GM12872 (cell line): ENCODE measurements at regions not wholly inside any gene's neighbourhood (a gene's known extent, or its start where the extent isn't known, plus 50 kb on each side); places are given as distances from the start of the nearest gene placed in this dataset.

Experiments
- TF ChIP-seq, protein P1 (sequence below): IDR thresholded peaks from 3 replicates; pipeline ENCODE4 v1.5.1; 2011; ENCODE audit warnings: low read depth, mild to moderate bottlenecking, low read length, moderate library complexity; ENCODE audit not compliant: insufficient read depth

- TF ChIP-seq, protein P1, sequence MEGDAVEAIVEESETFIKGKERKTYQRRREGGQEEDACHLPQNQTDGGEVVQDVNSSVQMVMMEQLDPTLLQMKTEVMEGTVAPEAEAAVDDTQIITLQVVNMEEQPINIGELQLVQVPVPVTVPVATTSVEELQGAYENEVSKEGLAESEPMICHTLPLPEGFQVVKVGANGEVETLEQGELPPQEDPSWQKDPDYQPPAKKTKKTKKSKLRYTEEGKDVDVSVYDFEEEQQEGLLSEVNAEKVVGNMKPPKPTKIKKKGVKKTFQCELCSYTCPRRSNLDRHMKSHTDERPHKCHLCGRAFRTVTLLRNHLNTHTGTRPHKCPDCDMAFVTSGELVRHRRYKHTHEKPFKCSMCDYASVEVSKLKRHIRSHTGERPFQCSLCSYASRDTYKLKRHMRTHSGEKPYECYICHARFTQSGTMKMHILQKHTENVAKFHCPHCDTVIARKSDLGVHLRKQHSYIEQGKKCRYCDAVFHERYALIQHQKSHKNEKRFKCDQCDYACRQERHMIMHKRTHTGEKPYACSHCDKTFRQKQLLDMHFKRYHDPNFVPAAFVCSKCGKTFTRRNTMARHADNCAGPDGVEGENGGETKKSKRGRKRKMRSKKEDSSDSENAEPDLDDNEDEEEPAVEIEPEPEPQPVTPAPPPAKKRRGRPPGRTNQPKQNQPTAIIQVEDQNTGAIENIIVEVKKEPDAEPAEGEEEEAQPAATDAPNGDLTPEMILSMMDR, result no peak
Observed at GRCh38 chr7:41540601-41541000, 162.3 kb downstream of the INHBA start.

DNA sequence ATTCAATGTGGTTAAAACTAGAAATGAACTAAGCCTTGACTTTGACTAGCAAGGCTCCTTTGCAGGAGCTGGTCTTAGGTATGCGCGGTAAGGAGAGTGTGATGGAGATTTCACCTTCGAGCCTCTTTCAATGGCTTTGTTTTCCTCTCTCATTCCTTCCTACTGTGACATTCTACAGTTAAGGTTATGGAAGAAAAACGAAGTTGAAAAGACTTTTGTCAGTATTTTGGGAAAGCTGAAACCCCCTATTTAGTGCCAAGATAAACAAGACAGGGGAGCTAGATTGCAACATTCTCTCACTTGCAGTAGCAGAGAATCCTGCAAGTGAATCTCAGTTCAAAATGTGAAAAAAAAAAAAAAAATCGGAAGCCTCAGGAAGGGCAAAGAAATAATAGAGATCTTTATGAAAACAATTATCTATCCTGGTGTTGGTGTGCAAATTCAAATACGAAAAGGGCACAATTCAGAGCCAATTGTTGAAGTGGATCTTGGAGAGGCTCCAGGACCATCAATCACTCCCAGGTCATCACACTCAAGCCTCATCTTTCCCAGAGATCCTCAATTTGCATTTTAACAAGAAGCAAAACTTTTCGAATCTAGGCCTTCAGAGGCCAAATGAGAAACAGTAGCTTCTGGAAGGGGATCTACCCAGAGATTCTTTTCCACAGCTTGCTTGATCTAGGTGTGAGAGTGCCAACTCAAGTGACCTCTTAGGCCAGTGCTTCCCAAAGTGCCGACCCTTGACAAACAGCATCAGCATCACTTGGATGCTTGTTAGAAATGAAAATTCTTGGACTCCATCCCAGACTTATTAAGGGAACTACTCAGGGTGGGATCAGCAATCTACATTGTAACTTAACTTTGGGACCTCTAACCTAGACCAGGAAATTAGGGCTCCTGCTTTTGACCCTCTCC, 163.8 kb downstream of the INHBA start:
- TF ChIP-seq, protein P1, result no peak

- TF ChIP-seq, protein P1, result no peak
Observed at GRCh38 chr7:41536873-41537665, 165.8 kb downstream of the INHBA start.

GRCh38 chr7:41536122-41536872, 166.6 kb downstream of the INHBA start:
- TF ChIP-seq, protein P1, result no peak

GRCh38 chr7:41529831-41530230, 173.1 kb downstream of the INHBA start:
- TF ChIP-seq, protein P1, result no peak

DNA sequence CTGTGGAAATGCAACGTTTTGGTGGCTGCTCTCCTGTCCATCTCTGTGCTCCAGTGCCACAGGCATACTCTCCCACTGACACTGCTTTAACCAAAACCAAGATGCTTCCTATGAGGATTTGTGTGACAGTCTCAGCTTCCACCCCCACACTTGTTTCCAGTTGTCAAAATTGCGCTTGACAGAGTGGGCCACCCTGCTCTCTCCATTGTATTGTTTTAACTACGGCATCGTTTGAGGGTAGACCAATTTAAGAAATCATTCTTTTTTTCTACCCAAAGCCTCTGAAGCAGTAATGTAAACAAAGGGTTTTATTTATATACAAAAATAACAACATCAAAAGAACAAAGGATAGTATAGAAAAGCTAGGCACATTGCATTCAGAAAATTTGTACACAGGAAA, 178.0 kb downstream of the INHBA start:
- TF ChIP-seq, protein P1, result no peak

- TF ChIP-seq, protein P1, result no peak
Observed at GRCh38 chr7:41520445-41520844, 182.4 kb downstream of the INHBA start.
